OCI-LY7 (cell line): ENCODE measurements at regions not wholly inside any gene's neighbourhood (a gene's known extent, or its start where the extent isn't known, plus 50 kb on each side); places are given as distances from the start of the nearest gene placed in this dataset.

Experiments
- BruUV-seq: library from RNA; stranded (reverse); fragments of 400-500 nt; replicated peaks from 2 replicates; lab custom pipeline; 2021; lab: Mats Ljungman, UMichigan
- CTCF ChIA-PET: fragments of 300-600 bp; sonication (Branson Sonifier 250); formaldehyde crosslinking; loops from one replicate; lab custom pipeline; 2022; ENCODE audit warnings: antibody characterized with exemption; ENCODE audit not compliant: unreplicated experiment; lab: Charles Lee
- POLR2A ChIA-PET: fragments of 300-600 bp; sonication (Branson Sonifier 250); formaldehyde crosslinking; loops from one replicate; lab custom pipeline; 2022; ENCODE audit warnings: antibody characterized with exemption; lab: Charles Lee
- DNase-seq: peaks from one replicate; pipeline ENCODE4 v3.0.0-alpha.2; 2015; ENCODE audit warnings: low spot score
- H2AFZ ChIP-seq: fragments of 200-600 bp; sonication (generic), shearing (Covaris generic); 2 replicates; pipeline ENCODE4 v1.6.1; 2014; ENCODE audit warnings: mild to moderate bottlenecking, antibody characterized with exemption, low read length, moderate library complexity
- H3K27ac ChIP-seq: fragments of 200-600 bp; sonication (generic); 2 replicates; pipeline ENCODE4 v1.5.1; 2014; ENCODE audit warnings: mixed run types, low read depth, mild to moderate bottlenecking, moderate library complexity, low read length, inconsistent platforms; ENCODE audit not compliant: poor library complexity, severe bottlenecking
- H3K36me3 ChIP-seq: fragments of 200-600 bp; sonication (generic); 2 replicates; pipeline ENCODE4 v1.6.1; 2014; ENCODE audit warnings: mild to moderate bottlenecking, antibody characterized with exemption, low read length, moderate library complexity, mixed read lengths; ENCODE audit not compliant: insufficient read depth
- H3K4me1 ChIP-seq: fragments of 200-600 bp; sonication (generic); 2 replicates; pipeline ENCODE4 v1.5.1; 2014; ENCODE audit warnings: mild to moderate bottlenecking, low read length; ENCODE audit not compliant: insufficient read depth, poor library complexity, severe bottlenecking
- H3K4me2 ChIP-seq: fragments of 200-600 bp; sonication (generic); 2 replicates; pipeline ENCODE4 v1.6.1; 2014; ENCODE audit warnings: mild to moderate bottlenecking, low read length
- H3K4me3 ChIP-seq: fragments of 200-600 bp; sonication (generic); 2 replicates; pipeline ENCODE4 v1.5.1; 2014; ENCODE audit warnings: mild to moderate bottlenecking, low read depth, low read length; ENCODE audit not compliant: poor library complexity, severe bottlenecking
- H3K79me2 ChIP-seq: fragments of 200-600 bp; sonication (generic); 2 replicates; pipeline ENCODE4 v1.6.1; 2016; ENCODE audit warnings: low read depth, mild to moderate bottlenecking, low read length, moderate library complexity, mixed read lengths; ENCODE audit not compliant: insufficient read depth
- H3K9me2 ChIP-seq: fragments of 200-600 bp; sonication (generic); 2 replicates; pipeline ENCODE4 v1.6.1; 2016; ENCODE audit warnings: mild to moderate bottlenecking, low read length, mixed read lengths; ENCODE audit not compliant: insufficient read depth
- H3K9me3 ChIP-seq: fragments of 200-600 bp; sonication (generic); 2 replicates; pipeline ENCODE4 v1.6.1; 2014; ENCODE audit warnings: mild to moderate bottlenecking, mixed run types, low read length, mixed read lengths
- H4K20me1 ChIP-seq: fragments of 200-600 bp; sonication (generic); 2 replicates; pipeline ENCODE4 v1.6.1; 2014; ENCODE audit warnings: mild to moderate bottlenecking, antibody characterized with exemption, low read length, moderate library complexity, mixed read lengths; ENCODE audit not compliant: insufficient read depth
- EZH2phosphoT487 ChIP-seq: fragments of 200-600 bp; sonication (generic); IDR thresholded peaks from 2 replicates; pipeline ENCODE4 v1.6.1; 2018; ENCODE audit warnings: low read depth, borderline replicate concordance, mild to moderate bottlenecking, mixed run types, antibody characterized with exemption, low read length, moderate library complexity, mixed read lengths
- intact Hi-C: fragments of 100-400 bp; cut with micrococcal nuclease; formaldehyde crosslinking; loops from one replicate; pipeline ENCODE4 v1.10.0; 2022; ENCODE audit not compliant: unreplicated experiment
- TF ChIP-seq, protein P1 (sequence below): fragments of 200-600 bp; sonication (generic); conservative IDR thresholded peaks from 2 replicates; pipeline ENCODE4 v1.5.1; 2014; ENCODE audit warnings: mild to moderate bottlenecking, antibody characterized with exemption, low read length, moderate library complexity, mixed read lengths

DNA sequence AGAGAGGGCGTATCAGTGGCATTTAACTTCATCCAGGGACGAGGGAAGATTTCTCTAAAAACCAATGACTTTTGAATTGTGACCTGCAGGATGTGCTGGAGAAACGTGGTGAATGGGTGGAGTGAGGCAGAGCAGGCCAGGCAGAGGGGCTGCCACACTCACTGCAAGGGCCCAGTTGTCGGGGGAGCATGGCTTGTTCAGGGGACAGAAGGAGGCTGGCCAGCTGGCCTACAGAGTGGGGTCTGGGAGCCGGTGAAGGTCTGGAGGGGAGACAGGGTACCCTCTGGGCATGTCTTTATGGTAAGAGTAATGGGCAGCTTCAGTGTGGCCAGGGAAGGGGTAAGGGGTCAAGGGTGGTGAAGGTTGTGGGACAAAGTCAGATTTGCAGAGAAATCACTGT is 225.2 kb upstream of the RGMA start:
- ChIA-PET POLR2A (no interaction called here), CTCF (no interaction called here)
- Histone ChIP-seq H2AFZ (no peak overlapping the region), H3K4me3 (no peak overlapping the region), H4K20me1 (no peaks in the 10 kb centered on the region), H3K4me1 (no peaks in the 10 kb centered on the region), H3K27ac (no peak overlapping the region), H3K4me2 (no peak overlapping the region), H3K36me3 (no peaks in the 10 kb centered on the region), H3K79me2 (no peaks in the 10 kb centered on the region), H3K9me2 (no peaks in the 10 kb centered on the region), H3K9me3 (no peaks in the 10 kb centered on the region)
- BruUV-seq = no TSS peak
- TF ChIP-seq EZH2phosphoT487 = no peak
- TF ChIP-seq, protein P1, sequence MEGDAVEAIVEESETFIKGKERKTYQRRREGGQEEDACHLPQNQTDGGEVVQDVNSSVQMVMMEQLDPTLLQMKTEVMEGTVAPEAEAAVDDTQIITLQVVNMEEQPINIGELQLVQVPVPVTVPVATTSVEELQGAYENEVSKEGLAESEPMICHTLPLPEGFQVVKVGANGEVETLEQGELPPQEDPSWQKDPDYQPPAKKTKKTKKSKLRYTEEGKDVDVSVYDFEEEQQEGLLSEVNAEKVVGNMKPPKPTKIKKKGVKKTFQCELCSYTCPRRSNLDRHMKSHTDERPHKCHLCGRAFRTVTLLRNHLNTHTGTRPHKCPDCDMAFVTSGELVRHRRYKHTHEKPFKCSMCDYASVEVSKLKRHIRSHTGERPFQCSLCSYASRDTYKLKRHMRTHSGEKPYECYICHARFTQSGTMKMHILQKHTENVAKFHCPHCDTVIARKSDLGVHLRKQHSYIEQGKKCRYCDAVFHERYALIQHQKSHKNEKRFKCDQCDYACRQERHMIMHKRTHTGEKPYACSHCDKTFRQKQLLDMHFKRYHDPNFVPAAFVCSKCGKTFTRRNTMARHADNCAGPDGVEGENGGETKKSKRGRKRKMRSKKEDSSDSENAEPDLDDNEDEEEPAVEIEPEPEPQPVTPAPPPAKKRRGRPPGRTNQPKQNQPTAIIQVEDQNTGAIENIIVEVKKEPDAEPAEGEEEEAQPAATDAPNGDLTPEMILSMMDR = no peak
- no peak for DNase-seq
- intact Hi-C loops = no loop called here

DNA sequence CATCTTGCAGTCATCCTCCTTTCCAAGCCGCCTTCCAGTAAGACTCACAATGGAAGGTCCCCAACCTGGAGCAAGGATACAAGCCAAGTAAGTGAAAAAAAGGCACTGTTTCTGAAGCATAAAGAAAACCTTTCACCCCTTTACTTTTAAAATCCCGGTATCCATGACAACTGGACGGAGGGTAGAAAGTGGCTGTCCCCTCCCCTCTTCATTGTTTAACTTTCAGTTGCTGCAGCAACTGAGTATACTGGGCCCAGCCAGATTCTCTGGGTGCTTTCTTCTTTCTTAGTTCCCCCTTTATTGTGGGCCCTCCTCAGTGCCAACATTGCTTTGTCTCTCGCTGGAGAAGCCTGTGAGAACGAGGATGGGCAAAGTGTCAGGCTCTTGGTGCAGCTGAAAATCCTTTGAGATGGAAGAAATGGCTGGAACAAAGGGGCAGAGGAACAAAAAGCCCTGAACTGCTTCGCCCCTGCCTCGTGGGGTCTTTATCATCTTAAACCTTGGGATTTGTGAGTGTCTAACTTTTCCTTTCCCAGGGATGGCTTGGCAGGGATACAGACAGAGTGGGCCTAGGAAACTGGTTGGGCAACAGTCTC is 224.0 kb upstream of the RGMA start:
- ChIA-PET POLR2A (no interaction called here), CTCF (no interaction called here)
- H3K79me2 ChIP-seq = no peaks in the 10 kb centered on the region
- no peak for DNase-seq
- no peak overlapping the region for H3K4me2 ChIP-seq
- H3K36me3 ChIP-seq = no peaks in the 10 kb centered on the region
- TF ChIP-seq, protein P1 = no peak
- no peak for TF ChIP-seq EZH2phosphoT487
- no peaks in the 10 kb centered on the region for H3K4me1 ChIP-seq
- H3K27ac ChIP-seq = no peak overlapping the region
- no peaks in the 10 kb centered on the region for H3K9me2 ChIP-seq
- H4K20me1 ChIP-seq = no peaks in the 10 kb centered on the region
- BruUV-seq = no TSS peak
- no peak overlapping the region for H2AFZ ChIP-seq
- H3K4me3 ChIP-seq = no peak overlapping the region
- no peaks in the 10 kb centered on the region for H3K9me3 ChIP-seq
- intact Hi-C loops = no loop called here

DNA sequence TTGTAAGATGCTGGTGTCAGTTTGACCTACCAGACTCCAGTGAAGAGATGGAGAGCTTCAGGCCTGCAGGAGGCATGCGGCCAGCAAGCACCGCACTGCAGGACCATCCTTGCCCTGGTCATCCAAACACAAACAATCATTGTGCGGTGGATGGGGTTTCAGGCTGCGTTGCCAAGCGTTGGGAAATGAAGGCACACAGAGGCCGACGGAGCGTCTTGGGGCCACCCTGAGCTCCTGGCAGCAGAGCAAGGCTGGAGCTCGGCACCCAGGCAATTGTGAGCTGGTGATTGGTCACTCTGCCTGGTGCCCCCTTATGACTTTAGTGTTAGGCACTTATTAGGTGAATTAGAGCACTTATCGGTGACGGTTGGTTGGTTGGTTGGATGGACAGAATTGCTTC is 222.6 kb upstream of the RGMA start:
- no peaks in the 10 kb centered on the region for H3K9me2 ChIP-seq
- ChIA-PET POLR2A (no interaction called here), CTCF (no interaction called here)
- H3K9me3 ChIP-seq = no peaks in the 10 kb centered on the region
- no peak overlapping the region for H3K4me2 ChIP-seq
- H3K4me3 ChIP-seq = no peak overlapping the region
- no peaks in the 10 kb centered on the region for H3K4me1 ChIP-seq
- no peaks in the 10 kb centered on the region for H4K20me1 ChIP-seq
- no peaks in the 10 kb centered on the region for H3K79me2 ChIP-seq
- no peaks in the 10 kb centered on the region for H3K36me3 ChIP-seq
- BruUV-seq = no TSS peak
- H3K27ac ChIP-seq = no peak overlapping the region
- no peak overlapping the region for H2AFZ ChIP-seq
- DNase-seq = no peak
- intact Hi-C loops = no loop called here
- TF ChIP-seq EZH2phosphoT487 = no peak
- TF ChIP-seq, protein P1 = no peak
